ENCODE measurements at regions not wholly inside any gene's neighbourhood (a gene's known extent, or its start where the extent isn't known, plus 50 kb on each side); places are given as distances from the start of the nearest gene placed in this dataset.

DNA sequence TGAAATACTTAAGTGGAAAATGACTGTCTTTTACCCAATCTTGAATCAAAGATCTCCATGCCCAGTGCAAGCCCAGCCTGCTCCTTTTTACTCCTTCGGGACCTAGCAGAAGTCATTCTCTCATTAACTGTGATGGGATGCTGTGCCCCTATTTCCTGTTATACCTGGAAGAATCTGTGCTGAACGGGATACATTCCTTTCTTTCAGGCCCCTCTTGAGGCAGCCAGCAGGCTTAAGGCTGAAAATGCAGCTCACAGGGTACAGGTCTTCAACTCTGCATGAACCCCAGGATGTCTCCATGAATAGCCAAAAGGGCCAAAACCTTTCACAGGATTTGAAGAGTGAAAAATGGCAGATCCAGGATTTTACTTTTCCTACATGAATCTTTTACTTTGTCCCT is 784.8 kb upstream of the KLHL29 start:
- TF ChIP-seq, protein P1, sequence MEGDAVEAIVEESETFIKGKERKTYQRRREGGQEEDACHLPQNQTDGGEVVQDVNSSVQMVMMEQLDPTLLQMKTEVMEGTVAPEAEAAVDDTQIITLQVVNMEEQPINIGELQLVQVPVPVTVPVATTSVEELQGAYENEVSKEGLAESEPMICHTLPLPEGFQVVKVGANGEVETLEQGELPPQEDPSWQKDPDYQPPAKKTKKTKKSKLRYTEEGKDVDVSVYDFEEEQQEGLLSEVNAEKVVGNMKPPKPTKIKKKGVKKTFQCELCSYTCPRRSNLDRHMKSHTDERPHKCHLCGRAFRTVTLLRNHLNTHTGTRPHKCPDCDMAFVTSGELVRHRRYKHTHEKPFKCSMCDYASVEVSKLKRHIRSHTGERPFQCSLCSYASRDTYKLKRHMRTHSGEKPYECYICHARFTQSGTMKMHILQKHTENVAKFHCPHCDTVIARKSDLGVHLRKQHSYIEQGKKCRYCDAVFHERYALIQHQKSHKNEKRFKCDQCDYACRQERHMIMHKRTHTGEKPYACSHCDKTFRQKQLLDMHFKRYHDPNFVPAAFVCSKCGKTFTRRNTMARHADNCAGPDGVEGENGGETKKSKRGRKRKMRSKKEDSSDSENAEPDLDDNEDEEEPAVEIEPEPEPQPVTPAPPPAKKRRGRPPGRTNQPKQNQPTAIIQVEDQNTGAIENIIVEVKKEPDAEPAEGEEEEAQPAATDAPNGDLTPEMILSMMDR (IDR thresholded peaks at IDR 0.05): no peak
- no peak for TF ChIP-seq POLR2A (IDR thresholded peaks at IDR 0.05)

Data from vagina (tissue), 2 donors.